ENCODE measurements at regions not wholly inside any gene's neighbourhood (a gene's known extent, or its start where the extent isn't known, plus 50 kb on each side); places are given as distances from the start of the nearest gene placed in this dataset.
A peak's percentile ranks its signal among the peaks of the same experiment; 100 is the strongest.
"Not testable (repeated sequence)": the region's sequence is repeated elsewhere in the genome, so short reads cannot be mapped to it uniquely, and the experiment has no call there.

DNA sequence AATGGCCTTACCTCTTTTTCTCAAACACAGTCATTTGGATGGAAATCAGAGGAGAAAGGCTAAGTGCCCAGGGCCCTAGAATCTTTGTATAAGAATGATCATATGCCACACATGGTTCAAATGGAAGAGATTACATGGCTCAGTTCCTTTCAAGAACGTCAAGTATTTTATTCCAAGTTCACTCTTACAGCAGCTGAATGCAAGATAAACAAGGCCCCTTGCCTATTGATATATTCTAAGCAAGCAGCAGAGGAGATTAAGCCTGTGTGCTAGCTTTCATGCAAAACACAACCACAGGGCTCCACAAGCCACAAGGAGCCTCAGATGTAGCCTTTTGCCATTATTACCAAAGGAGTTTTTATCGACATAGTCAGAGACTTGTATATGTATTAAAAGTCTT lies 55.3 kb upstream of the SLCO6A1 start:
- no peak for DNase-seq

DNA sequence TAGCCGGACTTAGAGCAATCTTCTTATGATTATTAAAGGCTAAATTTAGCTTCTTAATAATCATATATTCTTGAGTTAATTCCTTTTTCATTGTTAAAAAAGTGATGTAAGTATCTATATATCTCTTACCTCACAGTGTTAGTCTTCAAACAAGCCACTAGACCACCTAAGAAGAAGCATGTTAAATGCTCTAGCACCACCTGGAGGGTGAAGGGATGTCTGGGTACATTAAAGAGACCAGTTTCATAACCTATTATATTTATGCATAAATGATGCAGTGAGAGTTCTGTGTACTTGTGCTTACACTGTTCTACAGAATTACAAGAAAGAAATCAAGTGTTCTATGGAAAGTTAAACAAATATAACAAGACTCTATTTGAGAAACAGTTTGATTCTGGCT lies 55.9 kb upstream of the SLCO6A1 start:
- no peak for DNase-seq

DNA sequence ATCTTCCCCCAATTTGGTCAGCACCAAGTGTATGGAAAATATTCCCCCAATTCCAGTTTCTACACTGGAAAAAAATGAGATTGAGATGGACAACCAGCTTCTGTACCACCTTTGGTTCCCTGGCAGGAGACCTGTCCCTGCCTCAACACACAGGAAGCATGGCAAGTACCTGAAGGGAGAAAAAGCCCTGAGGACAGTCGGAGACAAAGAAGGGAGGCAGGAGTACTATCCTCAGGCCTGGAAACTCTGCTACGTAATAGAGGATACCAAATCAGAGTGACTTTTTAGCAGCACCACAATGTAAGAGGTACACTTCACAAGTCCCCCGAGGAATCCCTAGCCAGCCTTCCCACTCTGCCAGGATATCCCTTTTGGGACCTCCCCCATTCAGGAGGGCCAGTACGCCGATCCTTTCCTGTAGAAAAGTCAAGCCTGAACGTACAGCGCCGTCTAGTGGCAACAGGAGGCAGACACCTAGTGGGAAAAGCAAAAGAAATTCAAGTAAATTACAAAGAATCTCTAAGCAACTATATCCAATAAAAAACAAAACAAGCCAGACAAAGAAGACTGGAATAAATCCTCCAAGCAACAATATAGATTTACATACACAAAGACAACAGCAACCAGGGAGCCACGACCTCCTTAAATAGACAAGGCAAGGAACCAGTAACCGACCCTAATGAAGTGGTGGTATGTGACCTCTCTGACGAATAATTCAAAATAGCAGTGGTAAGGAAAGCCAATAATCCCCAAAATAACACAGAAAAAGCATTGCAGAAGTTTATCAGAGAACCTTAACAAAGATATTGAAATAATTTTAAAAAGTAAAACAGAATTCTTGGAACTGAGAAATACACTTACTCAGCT lies 63.3 kb upstream of the SLCO6A1 start:
- no peak for DNase-seq

DNA sequence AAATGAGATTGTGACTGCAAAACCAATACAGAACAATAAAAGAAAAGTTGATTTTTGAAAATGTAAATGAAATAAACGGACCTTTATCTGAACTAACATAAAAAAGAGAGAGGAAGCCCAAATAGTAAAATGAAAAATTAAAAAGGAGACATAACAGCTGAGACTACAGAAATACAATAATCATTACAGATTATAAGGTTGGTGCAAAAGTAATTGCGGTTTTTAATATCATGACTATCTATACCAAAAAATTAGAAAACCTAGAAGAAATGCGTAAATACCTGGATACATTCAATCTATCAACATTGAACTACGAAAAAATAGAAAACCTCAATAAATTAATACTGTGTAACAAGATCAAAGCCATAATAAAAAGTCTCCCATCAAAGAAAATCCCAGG lies 71.9 kb upstream of the SLCO6A1 start:
- DNase-seq, result no peak

DNA sequence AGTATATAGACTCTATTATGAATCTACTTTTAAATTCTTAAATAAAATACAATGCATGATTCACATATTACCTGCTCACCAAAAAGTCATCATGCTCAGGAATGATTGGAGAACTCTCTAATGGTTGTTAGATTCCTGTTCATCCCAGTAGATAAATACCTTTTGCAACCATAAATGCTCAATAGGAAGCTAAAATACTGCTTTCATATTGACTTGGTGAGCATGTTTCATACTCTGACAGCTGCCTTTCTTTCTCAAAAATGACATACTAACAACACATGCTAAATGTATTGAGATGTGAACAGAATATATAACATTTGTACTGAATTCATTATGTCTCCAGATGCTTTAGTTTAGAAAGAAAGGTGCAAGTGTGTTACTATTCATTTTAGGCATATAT lies 79.6 kb upstream of the SLCO6A1 start:
- no peak for DNase-seq

DNA sequence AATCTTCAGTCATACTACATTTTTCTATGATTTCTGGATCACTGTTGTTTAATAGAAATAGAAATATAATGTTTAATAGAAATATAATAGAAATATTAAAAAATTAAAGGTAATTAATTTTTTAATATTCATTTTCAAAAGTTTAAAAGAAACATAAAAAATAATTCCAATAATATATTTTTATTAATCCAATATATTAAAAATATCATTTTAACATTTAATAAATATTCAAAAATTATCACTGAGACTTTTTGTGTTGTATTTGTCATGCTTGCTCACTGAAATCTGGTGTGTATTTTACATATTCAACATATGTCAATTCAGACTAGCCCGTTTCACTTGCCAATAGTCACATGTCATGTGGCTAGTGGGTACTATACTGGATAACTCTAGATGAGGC lies 80.6 kb upstream of the SLCO6A1 start:
- no peak for DNase-seq

DNA sequence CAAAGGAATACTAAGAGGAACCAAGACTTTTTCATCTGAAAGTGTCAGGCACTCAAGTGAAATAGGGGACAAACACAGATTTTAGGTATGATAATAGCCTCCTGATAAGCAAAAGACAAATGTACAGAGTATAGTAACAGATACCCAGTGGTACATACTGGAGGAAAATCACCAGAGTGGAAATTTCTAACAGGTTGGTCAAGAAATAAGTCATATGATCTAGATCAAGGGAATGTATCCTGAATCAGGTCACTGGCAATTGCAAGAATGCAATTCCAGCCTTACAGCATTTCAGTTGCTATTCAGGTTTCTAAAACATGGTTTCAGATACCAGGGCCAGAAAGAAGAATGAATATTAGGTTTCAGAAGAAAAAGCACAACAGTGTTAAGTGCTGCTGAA lies 82.2 kb upstream of the SLCO6A1 start:
- DNase-seq, result no peak

DNA sequence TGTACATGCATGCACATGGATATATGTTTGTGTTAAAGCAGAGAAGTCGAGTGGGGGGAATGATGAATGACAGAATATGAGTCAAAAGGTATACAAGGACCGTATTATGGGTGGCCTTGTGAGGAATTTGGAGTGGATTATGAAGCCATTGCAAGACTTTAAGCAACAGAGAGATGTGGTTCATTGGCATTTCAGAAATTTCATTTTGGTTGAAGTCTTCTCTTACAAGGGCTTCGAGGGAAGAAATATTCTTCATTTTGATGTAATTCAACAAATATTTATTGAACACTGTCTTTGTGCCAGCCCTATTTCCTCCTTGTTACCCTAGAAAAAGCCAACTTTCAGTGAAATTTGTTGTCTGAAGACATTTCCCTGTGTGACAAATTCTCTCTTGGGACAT lies 83.9 kb upstream of the SLCO6A1 start:
- DNase-seq, result no peak

DNA sequence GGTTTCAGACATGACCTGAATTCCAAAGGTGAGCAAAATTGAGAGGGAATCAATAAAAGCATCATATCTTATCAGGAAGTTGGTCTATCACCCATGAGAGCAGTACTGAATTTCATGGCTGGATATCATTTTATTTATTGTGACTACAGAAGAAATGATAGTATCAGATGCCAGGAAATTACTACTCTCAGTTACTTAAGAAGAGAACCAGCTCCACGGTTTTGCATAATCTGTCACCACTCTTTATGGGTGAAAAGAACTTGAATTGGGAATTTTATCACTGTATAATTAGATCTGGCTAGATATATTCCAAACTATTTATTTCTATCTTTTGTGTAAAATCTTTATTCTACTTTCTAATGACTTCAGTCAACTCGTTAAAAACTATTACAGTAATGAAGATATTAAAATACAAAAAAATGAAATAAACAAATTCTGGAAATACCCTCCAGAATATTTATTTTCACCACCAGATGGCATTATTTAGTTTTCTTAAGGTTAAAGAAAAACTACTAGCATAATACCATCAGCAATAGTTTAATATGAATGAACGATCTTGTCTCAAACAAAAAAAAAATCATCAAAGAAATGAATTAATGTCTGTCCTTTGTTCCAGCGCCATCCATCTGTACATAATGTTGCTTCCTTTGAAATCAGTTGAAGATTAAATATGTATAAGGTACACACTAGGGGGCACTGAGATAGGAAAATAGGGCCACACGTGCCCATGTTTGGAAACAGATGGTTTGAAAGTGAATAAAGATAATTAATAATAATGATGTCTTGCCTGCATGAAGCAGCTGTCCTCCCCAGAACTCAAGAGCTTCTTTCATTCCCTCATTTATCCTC lies 84.7 kb upstream of the SLCO6A1 start:
- peak; percentile 31 for DNase-seq

DNA sequence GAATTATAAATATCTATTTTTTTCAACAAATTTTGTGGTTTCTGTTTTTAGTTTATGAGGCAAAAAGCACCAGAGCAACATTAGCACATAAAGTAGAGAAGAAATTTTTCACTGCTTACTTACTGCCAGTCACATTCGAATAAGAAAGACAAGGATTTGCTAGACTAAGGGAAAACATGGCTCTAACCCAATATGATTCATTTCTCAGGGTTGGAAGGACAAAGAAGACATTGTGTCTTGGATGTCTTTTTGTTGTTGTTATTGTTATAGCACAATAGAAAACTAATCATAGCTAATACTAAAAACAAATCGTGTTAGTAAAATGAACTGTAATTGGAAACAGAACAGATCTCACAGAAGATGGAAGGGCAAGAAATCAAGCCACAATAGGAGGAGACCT lies 90.9 kb upstream of the SLCO6A1 start:
- DNase-seq, result no peak

DNA sequence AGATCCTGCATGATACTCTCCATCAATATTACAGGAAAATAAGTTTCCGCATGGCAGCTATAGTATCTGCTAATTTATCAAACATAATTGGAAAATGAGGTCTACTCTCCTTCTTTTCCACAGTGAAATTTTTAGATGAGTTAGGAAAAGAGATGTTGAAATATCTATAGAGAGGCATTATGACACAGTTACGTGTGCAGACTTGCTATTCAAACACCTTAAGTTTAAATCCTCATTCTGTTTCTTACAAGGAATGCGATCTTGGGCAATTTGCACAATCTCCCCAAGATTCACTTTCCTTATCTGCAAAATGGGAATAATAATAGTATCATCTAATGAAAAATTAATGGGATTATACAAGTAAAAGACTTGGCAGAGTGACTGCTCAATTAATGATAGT lies 91.7 kb upstream of the SLCO6A1 start:
- DNase-seq, result no peak

DNA sequence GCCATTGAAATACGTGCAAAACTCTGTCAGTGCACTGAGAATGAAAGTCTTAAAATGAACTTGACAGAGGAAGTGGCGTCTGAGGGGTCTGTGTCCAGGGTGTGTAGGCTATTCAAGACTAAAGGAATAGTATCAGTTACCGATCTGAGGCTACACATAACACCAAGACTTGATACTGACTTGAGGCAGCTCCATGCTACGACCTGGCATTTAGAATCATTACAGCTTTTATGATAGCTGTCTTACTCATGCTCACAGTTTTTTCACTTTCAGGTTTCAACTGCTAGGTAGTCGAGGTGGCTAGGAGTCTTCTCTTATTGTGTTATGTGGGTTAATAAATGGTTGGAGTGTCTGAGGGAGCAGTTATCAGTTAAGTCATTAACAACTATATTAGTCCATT lies 92.8 kb upstream of the SLCO6A1 start:
- DNase-seq, result no peak

DNA sequence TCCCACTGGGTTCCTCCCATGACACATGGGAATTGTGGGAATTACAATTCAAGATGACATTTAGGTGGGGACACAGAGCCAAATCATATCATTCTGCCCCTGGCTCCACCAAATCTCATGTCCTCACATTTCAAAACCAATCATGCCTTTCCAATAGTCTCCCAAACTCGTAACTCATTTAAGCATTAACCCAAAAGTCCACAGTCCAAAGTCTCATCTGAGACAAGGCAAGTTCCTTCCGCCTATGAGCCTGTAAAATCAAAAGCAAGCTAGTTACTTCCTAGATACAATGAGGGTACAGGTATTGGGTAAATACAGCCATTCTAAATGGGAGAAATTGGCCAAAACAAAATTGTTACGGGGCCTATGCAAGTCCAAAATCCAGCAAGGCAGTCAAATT lies 93.8 kb upstream of the SLCO6A1 start:
- not testable (repeated sequence) for DNase-seq

DNA sequence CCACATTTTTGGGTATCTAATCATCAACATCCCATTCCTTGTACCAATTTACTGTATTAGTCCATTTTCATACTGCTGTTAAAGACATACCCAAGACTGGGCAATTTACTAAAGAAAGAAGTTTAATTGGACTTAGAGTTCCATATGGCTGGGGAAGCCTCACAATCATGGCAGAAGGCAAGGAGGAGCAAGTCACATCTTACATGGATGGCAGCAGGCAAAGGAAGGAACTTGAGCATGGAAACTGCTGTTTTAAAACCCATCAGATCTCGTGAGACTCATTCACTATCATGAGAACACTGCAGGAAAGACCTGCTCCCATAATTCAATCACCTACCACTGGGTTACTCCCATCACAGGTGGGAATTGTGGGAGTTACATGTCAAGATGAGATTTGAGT lies 95.4 kb upstream of the SLCO6A1 start:
- DNase-seq, result no peak

DNA sequence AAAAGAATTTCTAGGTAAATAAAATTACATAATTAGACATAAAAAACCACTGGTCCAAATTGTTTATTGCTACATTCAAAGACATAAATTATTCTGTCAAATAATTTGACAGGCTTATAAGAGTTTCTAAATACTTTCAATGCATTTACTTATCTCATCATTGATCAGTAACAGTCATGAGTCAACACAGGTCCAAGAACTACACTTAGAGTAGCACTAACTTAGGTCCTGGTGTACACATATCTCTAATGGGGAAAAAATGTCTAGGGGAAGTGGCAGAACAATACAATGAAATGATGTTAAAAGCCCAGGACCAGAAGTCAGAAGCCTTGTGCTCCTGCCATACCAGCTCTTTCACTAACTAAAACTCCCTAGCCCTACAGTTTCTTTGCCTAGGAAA lies 96.5 kb upstream of the SLCO6A1 start:
- no peak for DNase-seq

DNA sequence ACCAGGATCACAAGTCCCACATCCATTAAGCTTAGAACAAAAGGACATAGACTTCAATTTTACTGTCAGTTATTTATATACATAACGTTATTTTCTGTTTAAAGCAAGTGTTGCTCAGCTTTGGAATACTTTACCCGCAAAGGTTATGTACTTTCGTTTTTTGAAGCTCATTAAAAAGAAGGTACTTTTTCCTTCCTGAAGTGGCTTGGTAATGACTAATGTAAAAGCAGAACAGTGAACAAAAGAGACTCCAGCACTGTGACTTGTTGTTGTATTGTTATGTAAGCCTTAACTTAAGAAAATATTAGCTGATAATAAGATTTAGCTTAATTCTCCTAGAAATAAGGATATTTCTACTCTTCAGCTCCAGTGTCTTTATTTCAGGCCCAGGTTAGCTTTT lies 97.3 kb upstream of the SLCO6A1 start:
- no peak for DNase-seq

DNA sequence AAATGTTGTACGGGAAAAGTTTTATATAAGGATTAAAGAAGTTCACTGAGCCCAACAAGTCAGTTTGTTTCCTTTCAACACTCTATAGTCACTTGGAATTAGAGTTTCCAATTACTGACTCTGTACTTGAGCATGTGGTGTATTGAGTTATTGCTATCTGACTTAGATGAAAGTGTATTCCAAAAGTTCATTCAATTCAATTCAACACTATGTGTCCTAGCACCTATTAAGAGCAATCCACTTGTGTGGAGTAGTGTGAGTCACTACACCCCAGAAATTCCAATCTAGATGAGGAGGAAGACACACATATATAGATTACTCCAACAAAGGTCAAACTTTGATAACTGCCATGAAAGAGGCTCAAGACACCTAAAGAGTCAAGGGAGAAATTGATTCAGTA lies 98.2 kb upstream of the SLCO6A1 start:
- DNase-seq, result no peak

DNA sequence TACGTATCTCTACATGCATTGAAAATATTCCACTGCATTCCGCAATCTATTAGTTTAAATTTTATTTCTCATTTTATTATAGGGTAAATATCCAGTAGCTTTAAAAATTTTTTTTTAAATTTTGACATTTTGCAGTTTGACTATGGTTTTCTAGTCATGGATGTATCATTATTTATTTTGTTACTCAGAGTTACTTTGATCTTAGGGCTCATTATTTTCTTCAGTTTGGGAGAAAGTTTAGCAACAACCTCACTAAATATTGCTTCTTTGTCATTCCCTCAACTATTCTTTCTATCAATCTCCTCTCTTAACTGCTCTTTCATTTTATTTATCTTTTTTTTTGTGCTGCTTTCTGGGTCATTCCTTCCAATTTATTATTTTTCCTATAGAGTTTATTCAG lies 100.5 kb upstream of the SLCO6A1 start:
- DNase-seq, result no peak

DNA sequence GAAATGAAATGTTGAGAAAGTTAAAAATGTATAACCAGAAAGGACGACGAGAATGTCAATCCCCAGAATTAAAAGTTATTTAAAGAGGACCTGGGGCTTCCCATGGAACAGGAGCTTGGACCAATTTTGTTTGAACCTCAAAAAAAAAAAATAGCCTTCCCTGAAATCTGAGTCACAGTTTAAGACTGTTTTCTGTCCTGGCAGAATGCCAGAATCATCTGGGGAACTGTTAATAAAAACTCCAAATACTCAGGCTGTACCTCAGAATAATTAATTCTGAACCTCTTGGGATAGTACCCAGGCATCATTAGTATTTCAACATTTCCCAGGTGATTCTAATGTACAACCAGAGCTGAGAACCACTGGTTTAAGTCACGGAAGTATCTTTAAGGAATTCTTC lies 102.2 kb upstream of the SLCO6A1 start:
- DNase-seq, result no peak

DNA sequence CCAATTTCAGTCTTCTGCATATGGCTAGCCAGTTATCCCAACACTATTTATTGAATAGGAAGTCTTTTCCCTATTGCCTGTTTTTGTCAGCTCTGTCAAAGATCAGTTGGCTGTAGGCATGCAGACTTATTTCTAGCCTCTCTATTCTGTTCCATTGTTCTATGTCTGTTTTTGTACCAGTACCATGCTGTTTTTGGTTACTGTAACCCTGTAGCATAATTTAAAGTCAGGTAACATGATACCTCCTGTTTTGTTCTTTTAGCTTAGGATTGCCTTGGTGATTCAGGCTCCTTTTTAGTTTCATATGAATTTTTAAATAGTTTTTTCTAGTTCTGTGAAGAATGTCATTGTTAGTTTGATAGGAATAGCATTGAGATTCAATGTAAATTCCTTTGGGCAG lies 104.9 kb upstream of the SLCO6A1 start:
- DNase-seq, result no peak

DNA sequence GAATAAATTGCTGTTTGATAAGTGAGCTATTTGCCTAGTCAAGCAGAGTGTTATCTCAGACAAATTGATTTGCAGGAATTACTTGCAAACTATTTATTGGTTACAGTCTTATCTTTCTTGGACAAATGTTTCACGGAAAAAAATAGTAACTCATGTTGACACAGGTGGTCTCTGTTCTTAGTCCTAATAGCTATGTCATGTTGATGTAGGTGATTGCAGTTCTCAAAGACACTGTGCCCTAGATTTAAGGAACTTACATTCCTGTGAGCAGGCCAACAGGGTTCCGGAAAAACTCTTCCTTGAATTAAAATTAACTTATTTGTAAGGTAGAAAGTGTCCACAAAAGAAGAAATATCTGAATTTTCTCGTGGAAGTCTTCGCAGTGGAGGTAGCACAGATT lies 109.6 kb upstream of the SLCO6A1 start:
- DNase-seq, result no peak

DNA sequence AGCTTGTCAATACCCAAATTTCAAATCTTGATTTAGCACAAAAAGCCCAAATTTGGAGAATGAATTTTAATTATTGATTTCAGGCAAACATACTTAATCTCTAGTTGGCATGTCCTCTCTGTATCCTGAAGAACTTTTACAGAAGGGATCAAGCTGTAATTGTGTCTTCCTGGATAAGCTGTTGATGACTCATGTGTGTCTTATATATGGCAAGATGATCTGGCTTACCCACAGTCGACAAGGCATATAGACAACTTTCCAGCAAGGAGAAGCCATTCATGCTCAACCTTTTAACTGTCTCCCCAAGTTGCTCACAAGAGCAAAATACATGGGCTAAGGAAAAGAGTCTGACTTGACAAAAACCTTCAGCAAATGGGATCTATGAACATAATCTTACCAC lies 112.5 kb upstream of the SLCO6A1 start:
- DNase-seq, result no peak

DNA sequence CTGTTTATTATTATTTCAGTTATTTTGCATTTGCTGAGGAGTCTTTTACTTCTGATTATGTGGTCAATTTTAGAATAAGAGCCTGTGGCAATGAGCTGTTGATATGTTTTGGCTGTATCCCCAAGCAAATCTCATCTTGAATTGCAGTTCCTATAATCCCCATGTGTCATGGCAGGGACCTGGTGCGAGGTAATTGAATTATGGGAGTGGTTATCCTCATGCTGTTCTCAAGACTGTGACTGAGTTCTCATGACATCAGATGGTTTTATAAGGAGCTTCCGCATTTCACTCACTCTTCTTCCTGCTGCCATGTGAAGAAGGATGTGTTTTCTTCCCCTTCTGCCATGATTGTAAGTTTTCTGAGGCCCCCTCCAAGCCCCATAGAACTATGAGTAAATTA lies 114.9 kb upstream of the SLCO6A1 start:
- no peak for DNase-seq

All from NCI-H2227 treated with DMSO at 0.1 percent for 48 hours (cell line).